Renal cortex interstitium (tissue), 11 donors: ENCODE measurements at regions not wholly inside any gene's neighbourhood (a gene's known extent, or its start where the extent isn't known, plus 50 kb on each side); places are given as distances from the start of the nearest gene placed in this dataset.
"Not testable (repeated sequence)": the region's sequence is repeated elsewhere in the genome, so short reads cannot be mapped to it uniquely, and the experiment has no call there.

Source experiments
- DNase-seq, 11 donors: peaks; one replicate each; pipeline ENCODE4 v3.0.0-alpha.2; 2013; ENCODE audit warnings: low read depth in 9 of 11, low spot score in 4 of 11; ENCODE audit errors: extremely low read depth in 1 of 11

DNA sequence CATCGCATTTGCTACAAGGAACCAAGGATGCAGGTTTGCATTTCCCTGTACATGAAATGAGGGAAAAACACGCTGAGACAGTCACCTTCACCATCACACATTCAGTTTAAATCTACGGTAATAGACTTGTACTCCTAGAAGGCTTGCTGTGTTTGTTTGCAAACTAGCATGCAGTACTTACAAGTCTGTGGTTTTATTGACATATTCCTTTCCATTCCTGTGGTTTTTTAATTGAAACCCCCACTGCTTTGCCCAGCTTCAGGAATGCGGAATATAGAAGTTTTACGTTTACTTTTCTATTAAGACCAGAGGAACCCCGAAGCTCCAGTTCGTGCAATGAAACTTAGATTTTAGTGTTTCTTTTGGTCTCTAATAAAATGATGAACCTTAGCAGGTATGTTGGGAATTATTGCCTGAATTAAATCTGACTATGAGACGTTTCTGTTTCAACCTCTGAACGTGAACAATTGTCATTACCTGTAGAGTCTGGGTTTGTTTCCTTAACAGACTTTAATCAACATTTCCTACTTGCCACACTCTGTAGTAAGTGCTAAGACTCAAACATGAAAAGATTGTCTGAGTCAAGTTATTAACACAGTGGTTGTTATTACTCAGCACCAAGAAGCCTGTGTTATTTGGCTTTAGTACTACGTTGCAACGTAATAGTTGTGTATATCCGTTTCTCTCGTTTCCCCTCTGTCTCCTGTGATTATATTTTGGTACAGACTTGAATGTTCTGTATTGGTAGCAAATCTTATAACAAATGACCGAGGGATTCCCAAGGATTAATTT lies 793.3 kb upstream of the GOT2 start:
- no peak for DNase-seq

DNA sequence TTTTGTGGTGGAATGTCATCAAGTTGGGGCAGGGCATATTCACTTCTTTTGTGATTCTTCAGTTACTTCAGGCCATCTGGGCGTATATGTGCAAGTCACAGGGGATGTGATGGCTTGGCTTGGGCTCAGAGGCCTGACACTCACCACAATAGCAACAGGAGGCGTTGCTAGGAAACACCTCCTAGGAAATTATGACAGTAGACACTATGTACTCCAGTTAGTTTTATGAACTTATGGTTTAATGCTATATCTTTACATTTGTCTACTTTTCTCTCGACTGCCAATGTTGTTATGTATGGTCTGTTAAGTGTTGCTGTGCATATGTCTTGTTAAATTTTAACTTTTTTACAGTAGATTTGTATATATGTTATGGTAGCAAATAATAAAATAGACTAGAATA lies 788.7 kb upstream of the GOT2 start:
- DNase-seq, result no peak

DNA sequence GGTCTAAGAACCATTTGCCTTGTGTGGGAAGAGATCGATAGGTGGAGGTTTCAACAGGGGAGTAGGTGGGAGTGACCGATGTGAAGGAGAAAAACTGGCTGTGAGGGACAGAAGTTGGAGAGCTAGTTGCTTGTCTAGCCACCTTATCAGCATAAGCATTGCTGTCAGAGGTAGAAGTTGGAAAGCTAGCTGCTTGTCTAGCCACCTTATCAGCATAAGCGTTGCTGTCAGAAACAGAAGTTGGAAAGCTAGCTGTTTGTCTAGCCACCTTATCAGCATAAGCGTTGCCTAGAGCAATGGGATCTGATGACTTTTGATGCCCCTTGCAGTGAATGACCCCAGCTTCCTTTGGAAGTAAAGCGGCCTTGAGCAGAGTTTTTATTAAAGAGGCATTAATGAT lies 784.6 kb upstream of the GOT2 start:
- not testable (repeated sequence) for DNase-seq

DNA sequence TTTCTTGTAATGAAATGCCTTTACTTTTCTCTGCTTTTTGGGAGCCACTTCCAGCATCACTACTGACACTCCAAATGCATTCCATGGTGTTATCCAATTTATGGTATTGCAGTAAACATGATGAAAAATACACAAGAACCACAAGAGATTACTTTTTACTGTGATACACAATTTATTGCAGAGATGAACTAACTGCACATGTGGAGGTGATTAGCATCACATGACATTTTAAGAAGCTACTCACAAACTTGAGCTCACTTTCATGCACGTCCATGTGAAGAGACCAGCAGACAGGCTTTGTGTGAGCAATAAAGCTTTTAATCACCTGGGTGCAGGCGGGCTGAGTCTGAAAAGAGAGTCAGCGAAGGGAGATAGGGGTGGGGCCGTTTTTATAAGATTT lies 780.5 kb upstream of the GOT2 start:
- no peak for DNase-seq

DNA sequence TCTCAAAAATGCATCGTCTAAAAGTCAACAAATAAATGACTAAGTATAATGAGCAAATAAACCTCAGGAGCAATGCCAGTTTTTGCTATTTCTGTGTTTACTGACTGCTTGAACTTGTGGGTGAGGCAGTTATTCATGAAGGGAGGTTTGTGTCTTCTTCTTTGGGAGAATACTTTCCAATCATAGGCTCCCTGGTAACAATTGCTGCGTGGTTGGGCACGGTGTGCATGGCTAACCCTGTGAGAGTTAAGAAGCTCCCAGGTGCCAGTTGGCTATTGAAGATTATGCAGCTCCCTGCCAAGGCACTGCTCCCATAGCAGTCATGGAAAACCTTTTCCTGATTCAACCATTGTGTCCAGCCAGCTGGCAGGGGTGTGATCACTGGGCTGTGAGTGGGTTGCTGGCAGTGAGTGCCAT lies 775.9 kb upstream of the GOT2 start:
- DNase-seq, result no peak

DNA sequence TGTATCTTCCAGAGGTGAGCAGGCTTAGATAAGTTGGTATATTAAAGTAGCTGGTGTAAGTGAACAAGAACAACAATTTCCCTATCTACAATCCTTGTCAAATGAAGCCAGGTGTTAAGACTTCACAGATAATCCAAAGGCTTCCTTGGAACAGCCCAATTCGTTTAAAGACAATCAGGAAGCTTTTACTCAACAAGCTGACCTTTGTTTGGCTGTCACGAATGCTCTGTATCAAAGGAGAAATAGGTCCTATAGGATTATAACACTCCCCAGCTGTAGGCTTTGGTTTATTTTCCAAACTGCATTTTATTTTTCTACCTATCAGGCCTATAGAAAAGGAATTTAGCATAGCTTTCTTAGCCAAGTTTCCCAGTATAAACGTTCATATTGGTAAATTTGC lies 766.5 kb upstream of the GOT2 start:
- no peak for DNase-seq

DNA sequence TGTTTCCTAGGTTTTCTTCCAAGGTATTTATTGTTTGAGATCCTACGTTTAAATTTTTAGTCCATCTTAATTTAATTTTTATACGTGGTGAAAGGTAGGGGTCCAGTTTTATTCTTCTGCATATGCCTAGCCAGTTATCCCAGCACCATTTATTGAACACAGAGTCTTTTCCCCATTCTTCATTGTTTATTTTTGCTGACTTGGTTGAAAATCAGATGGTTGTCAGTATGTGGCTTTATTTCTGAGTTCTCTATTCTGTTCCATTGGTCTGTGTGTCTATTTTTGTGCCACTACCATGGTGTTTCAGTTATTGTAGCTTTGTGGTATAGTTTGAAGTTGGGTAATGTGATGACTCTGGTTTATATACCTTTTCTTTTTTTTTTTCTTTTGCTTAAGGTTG lies 753.0 kb upstream of the GOT2 start:
- DNase-seq, result no peak

DNA sequence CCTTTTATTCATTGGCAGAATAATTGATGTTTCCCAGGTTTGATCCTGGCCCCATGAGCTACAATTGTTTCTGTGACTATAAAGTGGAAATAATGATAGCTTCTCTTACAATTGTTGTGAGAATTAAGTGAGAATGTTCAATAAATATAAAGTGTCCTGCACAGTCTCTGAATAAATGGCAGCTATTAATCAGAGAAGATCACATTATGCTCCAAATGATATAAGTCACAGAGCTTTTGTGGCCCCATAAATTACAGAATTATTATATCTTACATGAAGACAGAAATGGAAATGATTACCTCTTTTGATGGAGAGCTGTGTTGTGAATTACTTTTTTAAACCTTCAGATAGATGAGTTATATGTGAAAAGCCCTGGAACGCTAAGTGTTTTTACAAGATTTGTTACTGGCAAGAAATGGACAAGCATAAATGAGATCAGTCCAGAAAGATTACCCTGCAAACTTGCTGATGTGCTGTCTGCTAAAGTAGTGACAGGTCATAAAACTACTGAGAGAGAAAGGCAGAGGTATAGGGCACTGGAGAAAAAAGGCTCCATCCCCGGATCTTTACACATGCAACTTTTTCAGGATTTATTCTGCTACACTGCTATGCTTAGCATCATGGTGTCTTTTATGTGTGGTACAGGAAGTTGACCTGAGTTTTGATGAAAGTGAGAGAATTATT lies 750.9 kb upstream of the GOT2 start:
- DNase-seq, result no peak

DNA sequence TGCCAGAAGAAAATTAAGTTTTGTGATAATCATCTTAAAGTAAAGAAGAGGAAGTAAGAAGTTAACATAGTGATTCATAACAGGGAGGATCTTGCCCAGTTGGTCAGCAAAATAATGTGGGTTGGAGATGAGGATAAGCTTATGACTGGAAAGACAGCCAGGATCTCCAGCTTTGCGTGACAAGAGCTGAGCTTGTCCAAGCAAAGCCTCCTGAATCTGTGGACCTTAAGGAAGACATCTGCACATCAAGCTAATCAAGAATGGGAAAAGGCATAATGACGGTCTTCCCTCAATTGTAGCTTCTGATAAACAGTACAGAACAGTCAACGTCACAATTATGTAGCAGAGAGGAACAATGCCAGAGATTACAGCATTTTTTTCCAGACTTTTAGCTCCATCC lies 744.7 kb upstream of the GOT2 start:
- DNase-seq, result no peak

DNA sequence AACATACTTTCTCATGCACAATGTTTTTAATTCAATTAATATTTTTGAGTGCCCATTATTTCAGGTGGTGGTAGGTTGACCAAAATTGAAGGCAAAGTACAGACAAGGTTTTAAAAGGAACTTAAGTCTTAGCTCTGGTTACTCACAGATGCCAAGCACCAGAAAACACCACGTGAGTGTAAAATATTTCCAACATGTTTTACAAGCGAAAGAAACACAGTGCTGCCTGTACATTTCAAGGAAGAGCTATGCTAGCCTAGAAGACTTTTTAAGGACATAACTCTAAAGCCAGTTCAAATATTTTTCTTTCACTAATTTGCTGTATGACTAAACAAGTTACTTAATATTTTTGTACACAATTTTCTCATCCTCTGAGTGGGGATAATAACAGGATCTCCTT lies 736.4 kb upstream of the GOT2 start:
- DNase-seq, result no peak

DNA sequence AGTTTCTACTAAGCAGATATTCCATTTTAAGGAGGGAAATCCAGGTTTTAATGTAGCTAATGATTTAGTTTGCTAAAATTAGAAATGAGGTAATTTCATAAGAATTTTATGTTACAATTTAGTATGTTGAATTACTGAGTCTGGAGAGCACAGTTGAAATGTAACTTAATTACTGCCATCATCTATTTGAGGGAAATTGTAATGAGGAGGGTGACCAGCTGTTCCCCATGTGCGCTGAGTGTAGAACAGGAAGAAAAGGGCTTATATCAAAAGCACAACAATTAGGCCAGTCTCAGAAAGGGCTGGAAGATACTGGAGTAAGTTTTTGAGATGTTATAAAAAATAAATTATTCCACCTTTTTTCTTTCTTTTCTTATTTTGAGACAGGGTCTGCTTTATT lies 735.1 kb upstream of the GOT2 start:
- DNase-seq, result peak in 10 of 11 donors; percentile 8 to 52 (median 24)

DNA sequence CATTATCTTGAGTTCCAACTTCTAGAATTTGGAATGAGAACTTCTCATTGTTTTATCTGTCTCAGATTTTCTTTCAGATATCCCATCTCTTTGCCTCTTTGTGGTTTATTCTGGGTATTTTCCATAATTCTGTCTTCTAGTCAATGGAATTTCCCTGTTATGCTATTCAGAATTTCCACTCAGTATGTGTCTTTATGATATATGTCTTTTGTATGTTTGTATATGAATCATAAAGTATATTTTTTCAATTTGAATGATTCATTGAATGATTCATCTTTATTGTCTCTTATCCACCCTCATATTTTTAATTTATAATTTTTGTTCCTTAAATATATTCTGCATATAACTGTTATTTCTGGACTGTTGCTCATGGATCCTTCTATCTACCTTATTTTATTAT lies 729.7 kb upstream of the GOT2 start:
- no peak for DNase-seq

DNA sequence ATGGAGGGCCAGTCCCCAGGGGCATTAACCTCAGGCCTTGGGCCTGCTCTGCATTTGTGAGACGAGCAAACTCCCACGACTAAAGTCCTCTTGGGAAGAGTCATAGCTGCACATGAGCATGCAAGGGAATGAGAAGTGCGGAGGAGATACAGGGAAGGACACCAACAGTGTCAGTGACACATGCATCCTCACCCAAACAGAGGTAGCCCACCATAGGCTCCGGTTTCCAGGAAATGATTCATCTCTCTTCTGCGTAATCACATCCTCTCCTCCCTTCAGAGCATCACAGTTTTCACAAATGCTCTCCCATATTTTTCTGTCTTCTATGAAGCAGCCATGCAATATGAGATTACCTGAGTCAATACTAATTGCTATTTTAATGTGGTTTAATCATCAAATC lies 725.7 kb upstream of the GOT2 start:
- DNase-seq, result no peak

DNA sequence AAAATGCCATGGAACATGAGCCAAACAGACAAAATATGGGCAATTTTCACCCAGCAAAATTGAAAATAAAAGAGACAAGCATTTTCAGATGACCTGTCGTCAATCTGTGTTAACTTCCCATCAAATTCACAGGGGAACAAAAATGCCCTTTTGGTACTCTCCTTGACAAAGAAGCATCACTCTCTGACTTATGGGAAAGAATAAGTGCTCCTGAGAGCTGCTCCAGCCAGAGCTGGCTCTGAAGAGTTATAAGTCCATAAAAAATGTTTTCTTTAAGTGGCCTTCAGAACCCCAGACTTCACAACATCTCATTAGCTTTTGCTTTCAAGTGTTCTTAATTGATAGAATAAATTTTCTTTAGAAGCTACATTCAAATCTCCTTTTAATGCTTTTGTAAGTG lies 721.4 kb upstream of the GOT2 start:
- peak in 4 of 11 donors; percentile 3 to 13 (median 6) for DNase-seq

DNA sequence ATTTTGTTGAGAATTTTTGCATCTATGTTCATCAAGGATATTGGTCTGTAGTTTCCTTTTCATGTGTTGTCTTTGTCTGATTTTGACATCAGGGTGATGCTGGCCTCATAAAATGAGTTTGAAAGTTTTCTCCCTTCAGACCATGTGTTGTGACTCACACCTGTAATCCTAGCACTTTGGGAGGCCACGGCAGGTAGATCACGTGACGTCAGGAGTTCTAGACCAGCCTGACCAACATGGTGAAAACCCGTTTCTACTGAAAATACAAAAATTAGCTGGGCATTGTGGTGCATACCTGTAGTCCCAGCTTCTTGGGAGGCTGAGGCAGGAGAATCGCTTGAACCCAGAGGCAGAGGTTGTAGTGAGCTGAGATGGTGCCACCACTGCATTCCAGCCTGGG lies 716.4 kb upstream of the GOT2 start:
- DNase-seq, result not testable (repeated sequence)

DNA sequence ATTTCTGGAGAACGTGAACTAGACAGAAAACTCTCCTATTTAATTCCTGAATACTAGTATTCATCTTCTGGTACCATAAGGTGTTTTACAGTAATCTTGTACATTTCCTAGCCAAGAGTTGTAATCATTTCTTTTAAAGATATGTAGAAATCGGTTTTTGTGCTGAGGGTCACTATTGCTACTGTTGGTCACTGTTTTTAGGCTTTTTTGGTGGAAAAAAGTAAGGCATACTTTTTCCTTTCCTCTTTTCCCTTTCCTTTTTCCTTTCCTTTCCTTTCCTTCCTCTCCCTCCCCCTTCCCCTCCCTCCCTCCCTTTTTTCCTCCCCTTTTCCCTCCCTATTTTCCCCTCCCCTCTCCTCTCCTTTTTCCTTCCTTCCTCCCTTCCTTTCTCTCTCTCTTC lies 706.4 kb upstream of the GOT2 start:
- no peak for DNase-seq

DNA sequence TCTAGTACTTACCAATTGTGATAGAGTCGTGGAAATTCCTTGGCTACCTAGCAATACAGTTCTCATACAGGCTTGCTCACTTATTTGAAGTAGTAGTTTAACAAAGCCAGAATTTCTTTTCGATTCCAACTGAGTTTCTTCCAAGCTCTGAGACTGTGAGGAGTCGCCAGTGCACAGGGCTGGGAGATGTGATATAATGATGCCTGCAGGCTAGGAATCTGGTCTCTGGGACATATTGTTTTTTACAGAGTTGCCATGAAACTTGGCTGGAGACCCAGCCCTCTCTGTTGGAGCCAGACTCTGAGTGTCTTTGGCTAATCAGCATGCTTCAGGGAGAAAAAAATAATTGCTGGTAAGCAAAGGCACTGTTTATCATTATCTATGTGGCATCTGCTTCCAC lies 698.8 kb upstream of the GOT2 start:
- DNase-seq, result no peak

DNA sequence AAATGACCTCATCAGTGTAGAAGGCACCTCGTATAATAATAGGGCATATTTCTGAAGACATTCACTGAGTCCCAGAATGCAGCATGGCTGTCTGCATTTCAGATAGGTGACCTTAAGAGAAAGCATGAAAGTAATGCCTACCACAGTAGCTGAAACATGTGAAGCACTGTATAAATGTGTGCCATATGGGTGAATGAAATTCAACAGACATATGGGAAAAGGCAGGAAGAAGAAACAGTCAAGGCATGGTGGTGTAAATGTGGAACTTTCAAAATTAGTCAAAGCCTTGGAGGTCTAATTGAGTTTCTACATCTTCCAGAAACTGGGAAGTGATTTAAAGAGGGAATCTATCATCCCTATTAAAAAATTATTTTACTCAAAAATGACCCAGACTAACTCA lies 698.2 kb upstream of the GOT2 start:
- no peak for DNase-seq

DNA sequence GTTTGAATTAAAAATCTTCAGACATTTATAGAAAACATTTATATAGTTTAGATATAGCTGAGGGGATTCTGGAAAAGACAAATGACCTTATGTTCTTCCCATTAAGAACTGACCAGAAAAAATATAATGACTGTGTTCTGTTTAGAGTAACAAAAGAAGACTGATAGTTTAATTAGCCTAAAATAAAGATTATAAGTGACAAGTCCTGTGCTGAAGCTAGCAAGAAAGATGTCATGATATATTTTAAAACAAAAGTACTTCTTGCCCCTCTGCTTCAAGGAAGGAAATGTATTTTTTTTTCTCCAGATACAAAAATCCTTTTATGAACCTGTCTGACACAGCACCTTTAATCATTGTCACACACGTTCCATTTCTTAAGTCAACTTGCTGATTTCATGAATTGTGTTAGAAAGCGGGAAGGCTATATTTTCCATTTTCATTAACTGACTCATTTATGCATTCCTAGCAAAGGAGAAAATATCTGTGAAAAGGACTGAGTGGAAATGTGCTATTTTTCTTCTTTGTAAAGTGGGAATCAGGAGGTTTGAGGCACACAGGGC lies 690.7 kb upstream of the GOT2 start:
- DNase-seq, result no peak

DNA sequence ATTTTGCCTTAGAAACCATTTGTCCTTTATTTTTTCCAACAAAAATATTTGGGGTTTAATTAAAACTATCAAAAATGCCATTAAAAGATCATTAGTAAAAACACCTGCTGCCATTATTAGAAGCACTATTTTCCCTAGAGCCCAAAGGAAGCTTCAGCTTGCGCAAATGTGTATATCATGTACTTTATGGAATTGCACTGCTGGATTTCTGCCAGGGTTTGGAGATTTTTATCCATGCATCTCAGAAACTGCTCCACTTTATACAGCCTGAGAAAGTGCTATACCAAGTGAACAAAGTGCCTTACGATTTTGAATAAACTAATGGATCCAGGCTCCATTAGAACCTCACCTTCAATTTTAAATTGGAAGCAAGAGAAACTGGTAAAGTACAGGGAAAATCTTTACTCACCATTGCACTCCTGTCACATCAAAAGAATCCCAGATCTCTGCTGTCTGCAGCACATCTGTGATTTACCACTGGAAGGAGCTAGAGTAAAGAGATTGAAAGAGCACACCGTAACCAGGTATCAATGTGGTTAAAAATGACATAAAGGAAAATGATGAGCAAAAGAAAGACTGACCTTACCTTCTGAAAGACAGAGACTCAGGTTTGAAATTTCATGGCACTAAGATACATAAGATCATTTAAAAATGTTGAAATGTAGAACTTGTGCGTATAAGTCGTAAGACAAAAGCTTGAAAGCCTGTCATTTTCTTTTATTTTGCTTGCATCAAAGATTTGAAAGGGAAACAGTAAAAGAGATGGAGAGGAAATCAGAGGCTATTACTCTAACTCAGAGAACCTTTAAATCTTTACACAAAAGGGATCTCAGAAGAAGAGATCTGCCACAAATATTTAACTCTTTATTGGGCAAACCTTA lies 678.1 kb upstream of the GOT2 start:
- DNase-seq, result peak in 4 of 11 donors; percentile 8 to 12 (median 10)
